Lung (tissue), 11 donors: ENCODE measurements at regions not wholly inside any gene's neighbourhood (a gene's known extent, or its start where the extent isn't known, plus 50 kb on each side); places are given as distances from the start of the nearest gene placed in this dataset.

ENCODE experiments used
- ATAC-seq: fragments of 200-7000 bp; cut with Tn5 transposase; one replicate; pipeline ENCODE4 v1.9.1; 2020; ENCODE audit warnings: moderate number of reproducible peaks; ENCODE audit not compliant: insufficient read depth, low FRiP score
- DNase-seq, 3 donors: peaks; one replicate each; pipeline ENCODE4 v3.0.0-alpha.2; 2013 to 2017
- H3K27ac ChIP-seq, 2 donors: one replicate each; pipeline ENCODE4 v1.5.1; 2013; ENCODE audit warnings: mild to moderate bottlenecking in 2 of 2, moderate library complexity in 2 of 2, control low read depth in 1 of 2, inconsistent platforms in 1 of 2, low read depth in 1 of 2, low read length in 1 of 2
- H3K27me3 ChIP-seq, 3 donors: one replicate each; pipeline ENCODE4 v1.5.1; 2013; ENCODE audit warnings: low read length in 2 of 3; ENCODE audit not compliant: control insufficient read depth in 3 of 3, insufficient read depth in 3 of 3
- H3K36me3 ChIP-seq, 4 donors: one replicate each; pipeline ENCODE4 v1.5.1; 2013; ENCODE audit warnings: low read length in 4 of 4, mild to moderate bottlenecking in 1 of 4, moderate library complexity in 1 of 4; ENCODE audit not compliant: control insufficient read depth in 4 of 4, insufficient read depth in 4 of 4
- H3K4me1 ChIP-seq, 5 donors: one replicate each; pipeline ENCODE4 v1.5.1; 2013; ENCODE audit warnings: low read length in 5 of 5, mild to moderate bottlenecking in 2 of 5, moderate library complexity in 1 of 5; ENCODE audit not compliant: control insufficient read depth in 5 of 5, insufficient read depth in 5 of 5
- H3K4me3 ChIP-seq: one replicate; pipeline ENCODE4 v1.5.1; 2013; ENCODE audit warnings: mild to moderate bottlenecking, control low read depth, moderate library complexity
- H3K9ac ChIP-seq, 2 donors: one replicate each; pipeline ENCODE4 v1.5.1; 2013; ENCODE audit warnings: low read length in 2 of 2, control low read depth in 1 of 2; ENCODE audit not compliant: insufficient read depth in 1 of 2
- H3K9me3 ChIP-seq, 4 donors: one replicate each; pipeline ENCODE4 v1.5.1; 2013; ENCODE audit warnings: low read length in 3 of 4, mild to moderate bottlenecking in 1 of 4, moderate library complexity in 1 of 4; ENCODE audit not compliant: control insufficient read depth in 4 of 4, insufficient read depth in 3 of 4
- WGBS, 2 donors: extraction: QIAGEN DNeasy Blood & Tissue Kit; methylation state at CpG; one replicate each; pipeline ENCODE4 v1.1.7; 2013; 5-methylcytosine and 5-hydroxymethylcytosine counted together
- TF ChIP-seq, protein P1 (sequence below): IDR thresholded peaks from 2 replicates; pipeline ENCODE4 v1.5.1; 2012; ENCODE audit warnings: mild to moderate bottlenecking; ENCODE audit errors: control extremely low read depth, extremely low read depth
- donor health status: control.
- donor health status: control.
- donor health status: Bipolar disorder and iron deficiency.
- donor health status: healthy.
- donor health status: DM: yes; HTN: yes; CAD: no.

GRCh38 chr13:22082030-22082429, 411.2 kb downstream of the FGF9 start:
- H3K36me3 ChIP-seq = no peaks in the 10 kb centered on the region
- 66 to 71% methylated on average over 2 of the region's 2 CpGs for WGBS, 2 donors
- no peak overlapping the region for H3K9ac ChIP-seq
- H3K27ac ChIP-seq = no peak overlapping the region
- peaks cover 0 to 26% (median 0%) of the 10 kb centered on the region in 5 donors for H3K4me1 ChIP-seq
- no peak for ATAC-seq
- TF ChIP-seq, protein P1, sequence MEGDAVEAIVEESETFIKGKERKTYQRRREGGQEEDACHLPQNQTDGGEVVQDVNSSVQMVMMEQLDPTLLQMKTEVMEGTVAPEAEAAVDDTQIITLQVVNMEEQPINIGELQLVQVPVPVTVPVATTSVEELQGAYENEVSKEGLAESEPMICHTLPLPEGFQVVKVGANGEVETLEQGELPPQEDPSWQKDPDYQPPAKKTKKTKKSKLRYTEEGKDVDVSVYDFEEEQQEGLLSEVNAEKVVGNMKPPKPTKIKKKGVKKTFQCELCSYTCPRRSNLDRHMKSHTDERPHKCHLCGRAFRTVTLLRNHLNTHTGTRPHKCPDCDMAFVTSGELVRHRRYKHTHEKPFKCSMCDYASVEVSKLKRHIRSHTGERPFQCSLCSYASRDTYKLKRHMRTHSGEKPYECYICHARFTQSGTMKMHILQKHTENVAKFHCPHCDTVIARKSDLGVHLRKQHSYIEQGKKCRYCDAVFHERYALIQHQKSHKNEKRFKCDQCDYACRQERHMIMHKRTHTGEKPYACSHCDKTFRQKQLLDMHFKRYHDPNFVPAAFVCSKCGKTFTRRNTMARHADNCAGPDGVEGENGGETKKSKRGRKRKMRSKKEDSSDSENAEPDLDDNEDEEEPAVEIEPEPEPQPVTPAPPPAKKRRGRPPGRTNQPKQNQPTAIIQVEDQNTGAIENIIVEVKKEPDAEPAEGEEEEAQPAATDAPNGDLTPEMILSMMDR = no peak
- no peaks in the 10 kb centered on the region for H3K27me3 ChIP-seq
- H3K9me3 ChIP-seq = no peaks in the 10 kb centered on the region
- no peak overlapping the region for H3K4me3 ChIP-seq
- DNase-seq = no peak

DNA sequence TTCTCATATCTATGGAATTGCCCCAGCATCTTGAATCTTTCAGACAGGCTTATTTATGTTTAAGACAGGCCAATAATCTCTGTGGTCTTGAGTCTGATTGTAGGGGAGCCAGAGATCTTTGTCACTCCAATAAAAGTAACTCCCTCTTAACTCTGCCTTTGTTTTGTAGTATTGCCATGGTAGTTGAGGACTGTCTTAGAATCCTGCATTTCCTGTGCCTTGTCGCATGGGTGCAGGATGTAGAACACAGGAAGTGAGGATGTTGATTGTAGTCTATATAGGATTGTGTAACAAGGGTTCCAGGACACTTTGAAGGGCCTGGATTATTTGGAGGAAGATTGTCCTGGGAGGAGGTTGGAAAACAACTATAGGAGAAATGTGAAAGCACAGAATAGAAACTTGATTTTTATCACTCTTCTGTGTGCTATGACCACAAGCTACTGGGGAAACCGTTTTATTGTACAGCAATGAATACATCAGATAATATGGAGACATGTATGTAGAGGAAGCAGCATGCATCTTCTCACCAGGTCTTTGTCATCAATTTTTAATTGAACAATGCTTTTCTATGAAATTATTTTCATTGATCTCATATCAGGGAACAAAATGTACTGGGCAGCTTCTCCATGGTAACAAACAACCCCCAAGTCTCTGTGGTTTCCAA, 411.7 kb downstream of the FGF9 start:
- WGBS, 2 donors = 36 to 48% methylated on average over 2 of the region's 2 CpGs
- H3K27ac ChIP-seq = no peak overlapping the region
- H3K9ac ChIP-seq = no peak overlapping the region
- H3K4me1 ChIP-seq = peaks cover 0 to 26% (median 0%) of the 10 kb centered on the region in 5 donors
- peaks cover 0 to 3% (median 0%) of the 10 kb centered on the region in 4 donors for H3K9me3 ChIP-seq
- H3K4me3 ChIP-seq = no peak overlapping the region
- no peak for ATAC-seq
- no peak for DNase-seq
- H3K36me3 ChIP-seq = no peaks in the 10 kb centered on the region
- H3K27me3 ChIP-seq = no peaks in the 10 kb centered on the region
- TF ChIP-seq, protein P1 = no peak

DNA sequence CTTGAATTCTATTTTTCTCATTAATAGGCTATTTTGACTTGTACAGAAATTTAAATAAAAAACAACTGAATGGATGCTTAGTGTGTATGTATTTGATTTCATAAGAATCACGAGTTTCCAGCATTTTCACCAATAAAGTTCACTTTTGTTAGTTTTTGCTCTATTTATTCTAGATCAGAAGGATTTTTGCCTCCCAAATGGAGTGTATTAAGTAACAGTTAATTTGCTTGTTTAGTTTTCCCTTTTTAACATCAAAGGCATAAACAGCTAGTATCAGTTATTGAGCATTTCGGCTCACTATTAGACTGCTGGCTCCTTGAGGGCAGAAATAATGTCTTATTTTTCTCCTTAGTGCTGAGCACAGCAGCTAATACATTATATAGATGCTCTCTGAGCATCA, 414.1 kb downstream of the FGF9 start:
- no peaks in the 10 kb centered on the region for H3K27me3 ChIP-seq
- peaks cover 0 to 25% (median 0%) of the 10 kb centered on the region in 5 donors for H3K4me1 ChIP-seq
- 68 to 80% methylated on average over 2 of the region's 2 CpGs for WGBS, 2 donors
- peaks cover 0 to 3% (median 0%) of the 10 kb centered on the region in 4 donors for H3K9me3 ChIP-seq
- H3K4me3 ChIP-seq = no peak overlapping the region
- DNase-seq = peak in 2 of 3 donors; percentile 64 to 74
- no peak overlapping the region for H3K9ac ChIP-seq
- H3K27ac ChIP-seq = no peak overlapping the region
- H3K36me3 ChIP-seq = no peaks in the 10 kb centered on the region
- no peak for ATAC-seq
- TF ChIP-seq, protein P1 = no peak
